Loucy (cell line): ENCODE measurements at regions not wholly inside any gene's neighbourhood (a gene's known extent, or its start where the extent isn't known, plus 50 kb on each side); places are given as distances from the start of the nearest gene placed in this dataset.

ENCODE experiments used
- H2AFZ ChIP-seq: fragments of 200-600 bp; sonication (generic); 2 replicates; pipeline ENCODE4 v1.6.0; 2016; ENCODE audit warnings: antibody characterized with exemption, mild to moderate bottlenecking, low read length, moderate library complexity
- H3F3A ChIP-seq: fragments of 200-600 bp; 2 replicates; pipeline ENCODE4 v1.6.0; 2016; ENCODE audit warnings: antibody characterized with exemption, low read depth, mild to moderate bottlenecking
- H3K27me3 ChIP-seq: fragments of 200-600 bp; sonication (generic); 2 replicates; pipeline ENCODE4 v1.6.1; 2014; ENCODE audit warnings: low read length, mild to moderate bottlenecking; ENCODE audit not compliant: insufficient read depth, poor library complexity, severe bottlenecking
- H3K36me3 ChIP-seq: fragments of 200-600 bp; sonication (generic); 2 replicates; pipeline ENCODE4 v1.6.1; 2016; ENCODE audit warnings: low read length; ENCODE audit not compliant: insufficient read depth
- H3K4me1 ChIP-seq: fragments of 200-600 bp; sonication (generic); 2 replicates; pipeline ENCODE4 v1.5.1; 2014; ENCODE audit warnings: low read length, mild to moderate bottlenecking; ENCODE audit not compliant: insufficient read depth, poor library complexity, severe bottlenecking
- H3K4me2 ChIP-seq: fragments of 200-600 bp; sonication (generic); 2 replicates; pipeline ENCODE4 v1.6.0; 2014; ENCODE audit warnings: antibody characterized with exemption, low read length, low read depth, mild to moderate bottlenecking; ENCODE audit not compliant: poor library complexity, severe bottlenecking
- H3K4me3 ChIP-seq: fragments of 200-600 bp; sonication (generic); 2 replicates; pipeline ENCODE4 v1.5.1; 2014; ENCODE audit warnings: low read length, mild to moderate bottlenecking, mixed read lengths; ENCODE audit not compliant: poor library complexity, severe bottlenecking
- H3K79me2 ChIP-seq: fragments of 200-600 bp; sonication (generic); 2 replicates; pipeline ENCODE4 v1.6.1; 2014; ENCODE audit warnings: low read length; ENCODE audit not compliant: insufficient read depth
- H3K9ac ChIP-seq: fragments of 200-600 bp; sonication (generic); 2 replicates; pipeline ENCODE4 v1.6.0; 2014; ENCODE audit warnings: mild to moderate bottlenecking, low read depth, low read length, moderate library complexity; ENCODE audit not compliant: poor library complexity, severe bottlenecking
- H3K9me2 ChIP-seq: fragments of 200-600 bp; sonication (generic); replicated peaks from 2 replicates; pipeline ENCODE4 v1.6.1; 2016; ENCODE audit warnings: low read depth, low read length, mixed read lengths
- H3K9me3 ChIP-seq: fragments of 200-600 bp; sonication (generic); 2 replicates; pipeline ENCODE4 v1.6.1; 2014; ENCODE audit warnings: mild to moderate bottlenecking, antibody characterized with exemption, low read length, low read depth; ENCODE audit not compliant: insufficient read depth
- H4K20me1 ChIP-seq: fragments of 200-600 bp; sonication (generic); 2 replicates; pipeline ENCODE4 v1.6.0; 2014; ENCODE audit warnings: antibody characterized with exemption, low read length, mild to moderate bottlenecking; ENCODE audit not compliant: insufficient read depth, poor library complexity, severe bottlenecking
- CTCF ChIP-seq: fragments of 200-600 bp; sonication (generic); conservative IDR thresholded peaks from 2 replicates; pipeline ENCODE4 v1.5.1; 2014; ENCODE audit warnings: mild to moderate bottlenecking, antibody characterized with exemption, low read length
- EZH2phosphoT487 ChIP-seq: fragments of 200-600 bp; IDR thresholded peaks from 2 replicates; pipeline ENCODE4 v1.6.1; 2018; ENCODE audit warnings: antibody characterized with exemption, mild to moderate bottlenecking, moderate library complexity, borderline replicate concordance

- H4K20me1 ChIP-seq = no peaks in the 10 kb centered on the region
- H3K4me3 ChIP-seq = no peak overlapping the region
- H3K4me2 ChIP-seq = no peak overlapping the region
- H2AFZ ChIP-seq = no peak overlapping the region
- no peak overlapping the region for H3K9ac ChIP-seq
- no peaks in the 10 kb centered on the region for H3K9me2 ChIP-seq
- H3K9me3 ChIP-seq = no peaks in the 10 kb centered on the region
- H3K27me3 ChIP-seq = no peaks in the 10 kb centered on the region
- TF ChIP-seq EZH2phosphoT487 (no peak), CTCF (no peak)
- no peaks in the 10 kb centered on the region for H3K4me1 ChIP-seq
- no peaks in the 10 kb centered on the region for H3K79me2 ChIP-seq
- no peaks in the 10 kb centered on the region for H3F3A ChIP-seq
- H3K36me3 ChIP-seq = no peaks in the 10 kb centered on the region
Measured at GRCh38 chr22:27370269-27370668, 431.3 kb downstream of the MN1 start.

- H3K27me3 ChIP-seq = no peaks in the 10 kb centered on the region
- no peak overlapping the region for H3K4me3 ChIP-seq
- H4K20me1 ChIP-seq = no peaks in the 10 kb centered on the region
- no peaks in the 10 kb centered on the region for H3K79me2 ChIP-seq
- no peaks in the 10 kb centered on the region for H3K9me3 ChIP-seq
- no peaks in the 10 kb centered on the region for H3F3A ChIP-seq
- H3K9ac ChIP-seq = no peak overlapping the region
- H3K4me1 ChIP-seq = no peaks in the 10 kb centered on the region
- TF ChIP-seq EZH2phosphoT487 (no peak), CTCF (no peak)
- H2AFZ ChIP-seq = no peak overlapping the region
- no peak overlapping the region for H3K4me2 ChIP-seq
- H3K36me3 ChIP-seq = no peaks in the 10 kb centered on the region
- H3K9me2 ChIP-seq = no peaks in the 10 kb centered on the region
Measured at GRCh38 chr22:27370987-27371386, 430.6 kb downstream of the MN1 start.

GRCh38 chr22:27372364-27372763 lies 429.2 kb downstream of the MN1 start:
- no peaks in the 10 kb centered on the region for H3K36me3 ChIP-seq

More at GRCh38 chr22:27372364-27372763, 429.2 kb downstream of the MN1 start:
- Histone ChIP-seq H3K79me2 (no peaks in the 10 kb centered on the region), H3F3A (no peaks in the 10 kb centered on the region), H3K4me3 (no peak overlapping the region), H3K9me2 (no peaks in the 10 kb centered on the region), H2AFZ (no peak overlapping the region), H3K9me3 (no peaks in the 10 kb centered on the region), H3K4me2 (no peak overlapping the region), H4K20me1 (no peaks in the 10 kb centered on the region), H3K4me1 (no peaks in the 10 kb centered on the region), H3K9ac (no peak overlapping the region), H3K27me3 (no peaks in the 10 kb centered on the region)
- TF ChIP-seq CTCF = no peak
- no peak for TF ChIP-seq EZH2phosphoT487
